CD4-positive, alpha-beta T cell (primary cell): ENCODE measurements at regions not wholly inside any gene's neighbourhood (a gene's known extent, or its start where the extent isn't known, plus 50 kb on each side); places are given as distances from the start of the nearest gene placed in this dataset.

Experiments
- ATAC-seq: fragments of 200-7000 bp; cut with Tn5 transposase; one replicate; pipeline ENCODE4 v1.10.0; 2022; ENCODE audit warnings: mild to moderate bottlenecking; ENCODE audit not compliant: poor library complexity
- CTCF ChIA-PET: fragments of 350-600 bp; sonication (Branson Sonifier 250); formaldehyde crosslinking; loops from one replicate; lab custom pipeline; 2021; ENCODE audit warnings: antibody characterized with exemption, inconsistent platforms; lab: Charles Lee
- POLR2A ChIA-PET: fragments of 350-600 bp; sonication (Branson Sonifier 250); formaldehyde crosslinking; loops from one replicate; lab custom pipeline; 2021; ENCODE audit warnings: antibody characterized with exemption, inconsistent platforms; lab: Charles Lee
- DNase-seq, 14 experiments: peaks; one replicate each; pipeline ENCODE4 v3.0.0-alpha.2; 2013 to 2020; ENCODE audit warnings: mixed read lengths in 2 of 14
- H3K27ac ChIP-seq, 2 donors: one replicate each; pipeline versions ENCODE4 v1.5.1 to v1.7.0; 2013; ENCODE audit warnings: low read length in 2 of 2, low read depth in 1 of 2, mild to moderate bottlenecking in 1 of 2
- H3K27me3 ChIP-seq, 2 experiments: 1 replicate in 1 of 2; 2 replicates in 1 of 2; pipeline versions ENCODE4 v1.6.1 to v1.7.0; 2013; ENCODE audit warnings: low read length in 2 of 2, control low read depth in 1 of 2, mild to moderate bottlenecking in 1 of 2, moderate library complexity in 1 of 2; ENCODE audit not compliant: insufficient read depth in 2 of 2, control insufficient read depth in 1 of 2
- H3K36me3 ChIP-seq: one replicate; pipeline ENCODE4 v1.6.1; 2013; ENCODE audit warnings: low read length, control low read depth; ENCODE audit not compliant: insufficient read depth
- H3K4me1 ChIP-seq: one replicate; pipeline ENCODE4 v1.6.1; 2013; ENCODE audit warnings: low read length, control low read depth; ENCODE audit not compliant: insufficient read depth
- H3K4me3 ChIP-seq: one replicate; pipeline ENCODE4 v1.5.1; 2013; ENCODE audit warnings: mild to moderate bottlenecking, low read length, moderate library complexity
- H3K9me3 ChIP-seq, 2 experiments: 1 replicate in 1 of 2; 2 replicates in 1 of 2; pipeline versions ENCODE4 v1.6.1 to v1.7.0; 2013; ENCODE audit warnings: low read length in 2 of 2, mild to moderate bottlenecking in 2 of 2, control low read depth in 1 of 2, moderate library complexity in 1 of 2; ENCODE audit not compliant: control insufficient read depth in 1 of 2, insufficient read depth in 1 of 2
- H3K27ac Mint-ChIP-seq: one replicate; pipeline ENCODE4 v1.8.0; 2020; ENCODE audit warnings: mixed read lengths
- H3K27me3 Mint-ChIP-seq: one replicate; pipeline ENCODE4 v1.8.0; 2021; ENCODE audit warnings: mixed read lengths
- H3K36me3 Mint-ChIP-seq: one replicate; pipeline ENCODE4 v1.8.0; 2021; ENCODE audit warnings: low read depth, mixed read lengths
- H3K4me1 Mint-ChIP-seq: one replicate; pipeline ENCODE4 v1.8.0; 2021; ENCODE audit warnings: low read depth, mixed read lengths
- H3K4me3 Mint-ChIP-seq: one replicate; pipeline ENCODE4 v1.8.0; 2020; ENCODE audit warnings: mild to moderate bottlenecking, mixed read lengths
- H3K9me3 Mint-ChIP-seq: one replicate; pipeline ENCODE4 v1.8.0; 2020; ENCODE audit warnings: mixed read lengths
- intact Hi-C, 2 experiments: fragments of 100-400 bp; cut with DNase I in 1 of 2; cut with micrococcal nuclease in 1 of 2; formaldehyde crosslinking; loops; one replicate each; pipeline versions ENCODE4 v1.15.1 to v1.9.0; 2023 to 2025; cut with DNase I, micrococcal nuclease
- TF ChIP-seq, protein P1 (sequence below): fragments of 200-600 bp; IDR thresholded peaks from one replicate; pipeline ENCODE4 v1.8.0; 2022; ENCODE audit warnings: antibody characterized with exemption, mild to moderate bottlenecking

DNA sequence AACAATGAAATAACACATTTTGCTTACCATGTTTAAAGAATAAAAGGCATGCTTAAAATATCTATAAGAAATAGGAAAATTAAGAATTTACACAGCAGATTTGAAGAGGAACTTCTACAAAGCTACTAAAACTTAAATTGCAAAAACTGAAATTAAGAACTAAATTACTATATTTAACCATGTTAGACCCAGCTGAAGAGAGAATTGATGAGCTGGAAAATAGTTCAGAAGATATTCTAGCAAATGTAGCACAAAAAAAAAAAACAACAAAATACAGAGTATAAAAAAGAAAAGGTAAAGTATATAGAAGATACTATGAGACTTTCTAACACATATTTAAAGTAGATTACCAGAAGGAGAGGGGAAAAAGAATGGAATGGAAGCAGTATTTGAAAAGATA lies 82.8 kb upstream of the ST6GALNAC5 start:
- Histone ChIP-seq H3K27me3 (no peaks in the 10 kb centered on the region), H3K27ac (no peak overlapping the region), H3K4me1 (no peaks in the 10 kb centered on the region), H3K36me3 (no peaks in the 10 kb centered on the region), H3K9me3 (peaks cover 0 to 3% of the 10 kb centered on the region in 2 experiments), H3K4me3 (no peak overlapping the region)
- intact Hi-C loops = no loop called here
- ATAC-seq (no peak), DNase-seq (no peak)
- H3K36me3 Mint-ChIP-seq = no peaks in the 10 kb centered on the region
- H3K9me3 Mint-ChIP-seq = no peaks in the 10 kb centered on the region
- POLR2A ChIA-PET = no interaction called here
- H3K27ac Mint-ChIP-seq = no peak overlapping the region
- no peaks in the 10 kb centered on the region for H3K4me1 Mint-ChIP-seq
- H3K27me3 Mint-ChIP-seq = no peaks in the 10 kb centered on the region
- CTCF ChIA-PET = interaction anchor here (1.3 kb wide), 1 partner anchor 11 kb away, joined by 3 read pairs; no protein-coding TSS in a partner anchor
- H3K4me3 Mint-ChIP-seq = no peak overlapping the region
- TF ChIP-seq, protein P1, sequence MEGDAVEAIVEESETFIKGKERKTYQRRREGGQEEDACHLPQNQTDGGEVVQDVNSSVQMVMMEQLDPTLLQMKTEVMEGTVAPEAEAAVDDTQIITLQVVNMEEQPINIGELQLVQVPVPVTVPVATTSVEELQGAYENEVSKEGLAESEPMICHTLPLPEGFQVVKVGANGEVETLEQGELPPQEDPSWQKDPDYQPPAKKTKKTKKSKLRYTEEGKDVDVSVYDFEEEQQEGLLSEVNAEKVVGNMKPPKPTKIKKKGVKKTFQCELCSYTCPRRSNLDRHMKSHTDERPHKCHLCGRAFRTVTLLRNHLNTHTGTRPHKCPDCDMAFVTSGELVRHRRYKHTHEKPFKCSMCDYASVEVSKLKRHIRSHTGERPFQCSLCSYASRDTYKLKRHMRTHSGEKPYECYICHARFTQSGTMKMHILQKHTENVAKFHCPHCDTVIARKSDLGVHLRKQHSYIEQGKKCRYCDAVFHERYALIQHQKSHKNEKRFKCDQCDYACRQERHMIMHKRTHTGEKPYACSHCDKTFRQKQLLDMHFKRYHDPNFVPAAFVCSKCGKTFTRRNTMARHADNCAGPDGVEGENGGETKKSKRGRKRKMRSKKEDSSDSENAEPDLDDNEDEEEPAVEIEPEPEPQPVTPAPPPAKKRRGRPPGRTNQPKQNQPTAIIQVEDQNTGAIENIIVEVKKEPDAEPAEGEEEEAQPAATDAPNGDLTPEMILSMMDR = no peak

DNA sequence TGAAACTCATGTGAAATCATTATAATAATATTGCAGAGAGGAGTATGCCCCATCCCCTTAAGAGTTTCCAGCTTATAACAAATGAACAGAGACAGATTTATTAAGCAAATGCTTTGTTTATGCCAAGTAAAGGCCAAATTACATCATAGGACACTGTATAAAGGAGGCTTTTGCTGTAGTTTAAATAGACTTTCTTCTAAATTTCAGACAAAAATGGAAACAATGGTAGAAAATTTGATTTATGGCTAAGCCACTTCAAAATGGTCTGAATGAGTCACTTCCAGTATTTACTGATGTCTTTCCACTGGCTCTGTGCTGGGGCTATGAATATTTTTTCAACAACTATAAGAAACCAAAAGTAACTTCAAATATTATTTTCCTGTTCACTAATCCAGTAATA lies 81.1 kb upstream of the ST6GALNAC5 start:
- Mint-ChIP-seq H3K9me3 (no peaks in the 10 kb centered on the region), H3K27me3 (no peaks in the 10 kb centered on the region), H3K27ac (no peak overlapping the region), H3K4me3 (no peak overlapping the region), H3K4me1 (no peaks in the 10 kb centered on the region), H3K36me3 (no peaks in the 10 kb centered on the region)
- H3K9me3 ChIP-seq = peaks cover 0 to 3% of the 10 kb centered on the region in 2 experiments
- no peaks in the 10 kb centered on the region for H3K27me3 ChIP-seq
- ChIA-PET CTCF (no interaction called here), POLR2A (no interaction called here)
- no peak overlapping the region for H3K4me3 ChIP-seq
- TF ChIP-seq, protein P1 = no peak
- no peaks in the 10 kb centered on the region for H3K36me3 ChIP-seq
- H3K27ac ChIP-seq = no peak overlapping the region
- no peak for ATAC-seq
- intact Hi-C loops = no loop called here
- H3K4me1 ChIP-seq = no peaks in the 10 kb centered on the region
- no peak for DNase-seq

DNA sequence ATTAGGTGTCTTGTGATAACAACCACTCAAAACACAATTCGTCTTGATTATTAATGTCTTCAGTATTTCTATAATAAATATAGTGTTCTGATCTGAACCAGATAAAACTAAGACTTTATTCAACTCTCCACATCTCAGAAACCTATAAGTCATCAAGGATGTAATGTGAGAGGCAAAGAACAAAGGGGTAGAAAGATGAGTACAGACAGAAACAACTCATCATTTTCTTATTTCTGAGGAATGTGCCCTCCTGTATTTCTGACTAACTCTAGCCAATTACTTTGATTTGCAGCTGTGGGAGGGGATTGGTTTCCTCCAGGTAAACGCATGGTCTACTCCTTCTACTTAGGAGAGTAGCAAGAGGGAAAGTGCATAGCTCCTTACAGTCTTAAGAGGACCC lies 73.7 kb upstream of the ST6GALNAC5 start:
- H3K9me3 ChIP-seq = no peaks in the 10 kb centered on the region
- H3K36me3 ChIP-seq = no peaks in the 10 kb centered on the region
- H3K9me3 Mint-ChIP-seq = no peaks in the 10 kb centered on the region
- no peak overlapping the region for H3K4me3 Mint-ChIP-seq
- TF ChIP-seq, protein P1 = no peak
- H3K27me3 ChIP-seq = no peaks in the 10 kb centered on the region
- H3K27ac Mint-ChIP-seq = no peak overlapping the region
- ChIA-PET POLR2A (no interaction called here), CTCF (no interaction called here)
- no peaks in the 10 kb centered on the region for H3K36me3 Mint-ChIP-seq
- intact Hi-C loops = no loop called here
- no peak for DNase-seq
- ATAC-seq = no peak
- H3K4me1 ChIP-seq = no peaks in the 10 kb centered on the region
- no peak overlapping the region for H3K4me3 ChIP-seq
- H3K27ac ChIP-seq = no peak overlapping the region
- no peaks in the 10 kb centered on the region for H3K4me1 Mint-ChIP-seq
- no peaks in the 10 kb centered on the region for H3K27me3 Mint-ChIP-seq
